ENCODE measurements at regions not wholly inside any gene's neighbourhood (a gene's known extent, or its start where the extent isn't known, plus 50 kb on each side); places are given as distances from the start of the nearest gene placed in this dataset.

- TF ChIP-seq, protein P1, sequence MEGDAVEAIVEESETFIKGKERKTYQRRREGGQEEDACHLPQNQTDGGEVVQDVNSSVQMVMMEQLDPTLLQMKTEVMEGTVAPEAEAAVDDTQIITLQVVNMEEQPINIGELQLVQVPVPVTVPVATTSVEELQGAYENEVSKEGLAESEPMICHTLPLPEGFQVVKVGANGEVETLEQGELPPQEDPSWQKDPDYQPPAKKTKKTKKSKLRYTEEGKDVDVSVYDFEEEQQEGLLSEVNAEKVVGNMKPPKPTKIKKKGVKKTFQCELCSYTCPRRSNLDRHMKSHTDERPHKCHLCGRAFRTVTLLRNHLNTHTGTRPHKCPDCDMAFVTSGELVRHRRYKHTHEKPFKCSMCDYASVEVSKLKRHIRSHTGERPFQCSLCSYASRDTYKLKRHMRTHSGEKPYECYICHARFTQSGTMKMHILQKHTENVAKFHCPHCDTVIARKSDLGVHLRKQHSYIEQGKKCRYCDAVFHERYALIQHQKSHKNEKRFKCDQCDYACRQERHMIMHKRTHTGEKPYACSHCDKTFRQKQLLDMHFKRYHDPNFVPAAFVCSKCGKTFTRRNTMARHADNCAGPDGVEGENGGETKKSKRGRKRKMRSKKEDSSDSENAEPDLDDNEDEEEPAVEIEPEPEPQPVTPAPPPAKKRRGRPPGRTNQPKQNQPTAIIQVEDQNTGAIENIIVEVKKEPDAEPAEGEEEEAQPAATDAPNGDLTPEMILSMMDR (conservative IDR thresholded peaks at IDR 0.05; ENCODE audit: low read depth, low read length) = no peak
- TF ChIP-seq EZH2 (IDR thresholded peaks at IDR 0.05; ENCODE audit: borderline replicate concordance, low read depth, low read length, poor library complexity, severe bottlenecking) = no peak
Measured at GRCh38 chr12:88375306-88376305, 204.7 kb downstream of the KITLG start.

All from A673 (cell line).